Inflammatory macrophage treated with lipopolysaccharide for 4 hours (primary cell): ENCODE measurements at regions not wholly inside any gene's neighbourhood (a gene's known extent, or its start where the extent isn't known, plus 50 kb on each side); places are given as distances from the start of the nearest gene placed in this dataset.

ENCODE experiments used
- DNase-seq: peaks from one replicate; pipeline ENCODE4 v3.0.0-alpha.2; 2020

- no peak for DNase-seq
These were observed 592.1 kb downstream of the TLE4 start for GRCh38 chr9:80163889-80164288.

GRCh38 chr9:80158554-80159170 is 586.9 kb downstream of the TLE4 start:
- DNase-seq, result no peak

- no peak for DNase-seq
These were observed 586.4 kb downstream of the TLE4 start for GRCh38 chr9:80158131-80158530.

GRCh38 chr9:80157561-80157983 is 585.8 kb downstream of the TLE4 start:
- DNase-seq, result no peak

- no peak for DNase-seq
These were observed 585.1 kb downstream of the TLE4 start for GRCh38 chr9:80156756-80157472.

- DNase-seq, result no peak
These were observed 584.5 kb downstream of the TLE4 start for GRCh38 chr9:80156262-80156661.

GRCh38 chr9:80147866-80148265 is 576.1 kb downstream of the TLE4 start:
- DNase-seq, result no peak

- no peak for DNase-seq
These were observed 574.7 kb downstream of the TLE4 start for GRCh38 chr9:80146466-80146865.

GRCh38 chr9:80144856-80145255 is 573.1 kb downstream of the TLE4 start:
- no peak for DNase-seq

GRCh38 chr9:80144406-80144805 is 572.6 kb downstream of the TLE4 start:
- DNase-seq, result no peak

GRCh38 chr9:80143899-80144298 is 572.1 kb downstream of the TLE4 start:
- no peak for DNase-seq

- DNase-seq, result no peak
These were observed 562.7 kb downstream of the TLE4 start for GRCh38 chr9:80134487-80134886.

GRCh38 chr9:80131627-80132026 is 559.9 kb downstream of the TLE4 start:
- DNase-seq, result no peak

GRCh38 chr9:80127920-80128319 is 556.2 kb downstream of the TLE4 start:
- DNase-seq, result no peak

GRCh38 chr9:80125731-80126264 is 554.0 kb downstream of the TLE4 start:
- DNase-seq, result no peak

GRCh38 chr9:80117031-80117430 is 545.3 kb downstream of the TLE4 start:
- DNase-seq, result no peak

GRCh38 chr9:80114241-80114640 is 542.5 kb downstream of the TLE4 start:
- DNase-seq, result no peak

GRCh38 chr9:80107931-80108660 is 536.3 kb downstream of the TLE4 start:
- no peak for DNase-seq

GRCh38 chr9:80097476-80097875 is 525.7 kb downstream of the TLE4 start:
- DNase-seq, result no peak

GRCh38 chr9:80094176-80094771 is 522.5 kb downstream of the TLE4 start:
- no peak for DNase-seq

- DNase-seq, result no peak
These were observed 521.9 kb downstream of the TLE4 start for GRCh38 chr9:80093695-80094094.

- no peak for DNase-seq
These were observed 519.8 kb downstream of the TLE4 start for GRCh38 chr9:80091526-80091925.

- DNase-seq, result no peak
These were observed 518.6 kb downstream of the TLE4 start for GRCh38 chr9:80090317-80090716.
